ENCODE measurements at regions not wholly inside any gene's neighbourhood (a gene's known extent, or its start where the extent isn't known, plus 50 kb on each side); places are given as distances from the start of the nearest gene placed in this dataset.

GRCh38 chr3:66133853-66134445 lies 86.9 kb upstream of the SLC25A26 start:
- no peaks in the 10 kb centered on the region for H3K9me3 ChIP-seq (ENCODE audit: control insufficient read depth, low read length)
- H3K9ac ChIP-seq (ENCODE audit: extremely low read depth, low read length, poor library complexity, severe bottlenecking), result no peak overlapping the region
- H3K9me3 Mint-ChIP-seq, result peaks cover 12% of the 10 kb centered on the region
- 94 to 100% methylated on average over 6 to 8 of the region's 8 CpGs for WGBS, 2 experiments (ENCODE audit: insufficient coverage in 1 of 2, insufficient read length in 1 of 2)
- H3K27me3 ChIP-seq (ENCODE audit: control insufficient read depth, insufficient read depth, low read length, poor library complexity, severe bottlenecking), result no peaks in the 10 kb centered on the region
- H3K4me1 ChIP-seq (ENCODE audit: control insufficient read depth, insufficient read depth, low read length), result no peaks in the 10 kb centered on the region
- no peaks in the 10 kb centered on the region for H3K36me3 Mint-ChIP-seq (ENCODE audit: low read depth)
- H3K4me1 Mint-ChIP-seq, result peaks cover 9% of the 10 kb centered on the region
- no peak overlapping the region for H3K4me3 Mint-ChIP-seq
- no peak overlapping the region for H3K4me3 ChIP-seq (ENCODE audit: low read length)
- H3K27me3 Mint-ChIP-seq (ENCODE audit: insufficient read depth), result no peaks in the 10 kb centered on the region
- no peaks in the 10 kb centered on the region for H3K36me3 ChIP-seq (ENCODE audit: control insufficient read depth, insufficient read depth, low read length)
- no peak for TF ChIP-seq CTCF (conservative IDR thresholded peaks at IDR 0.05)
- no peak overlapping the region for H3K27ac Mint-ChIP-seq
- no peak for DNase-seq
- H3K27ac ChIP-seq (ENCODE audit: low read depth, low read length), result no peak overlapping the region

GRCh38 chr3:66133050-66133757 lies 87.6 kb upstream of the SLC25A26 start:
- no peak overlapping the region for H3K27ac Mint-ChIP-seq
- no peak overlapping the region for H3K9ac ChIP-seq (ENCODE audit: extremely low read depth, low read length, poor library complexity, severe bottlenecking)
- peaks cover 9% of the 10 kb centered on the region for H3K4me1 Mint-ChIP-seq
- WGBS, 2 experiments (ENCODE audit: insufficient coverage in 1 of 2, insufficient read length in 1 of 2), result 91 to 100% methylated on average over 4 to 6 of the region's 6 CpGs
- H3K27ac ChIP-seq (ENCODE audit: low read depth, low read length), result no peak overlapping the region
- no peak for TF ChIP-seq CTCF (conservative IDR thresholded peaks at IDR 0.05)
- no peaks in the 10 kb centered on the region for H3K36me3 ChIP-seq (ENCODE audit: control insufficient read depth, insufficient read depth, low read length)
- H3K4me1 ChIP-seq (ENCODE audit: control insufficient read depth, insufficient read depth, low read length), result no peaks in the 10 kb centered on the region
- peaks cover 9% of the 10 kb centered on the region for H3K9me3 Mint-ChIP-seq
- no peaks in the 10 kb centered on the region for H3K9me3 ChIP-seq (ENCODE audit: control insufficient read depth, low read length)
- no peak overlapping the region for H3K4me3 Mint-ChIP-seq
- H3K27me3 ChIP-seq (ENCODE audit: control insufficient read depth, insufficient read depth, low read length, poor library complexity, severe bottlenecking), result no peaks in the 10 kb centered on the region
- no peaks in the 10 kb centered on the region for H3K36me3 Mint-ChIP-seq (ENCODE audit: low read depth)
- no peaks in the 10 kb centered on the region for H3K27me3 Mint-ChIP-seq (ENCODE audit: insufficient read depth)
- no peak for DNase-seq
- H3K4me3 ChIP-seq (ENCODE audit: low read length), result no peak overlapping the region

- no peak overlapping the region for H3K4me3 Mint-ChIP-seq
- no peak for TF ChIP-seq CTCF (conservative IDR thresholded peaks at IDR 0.05)
- no peaks in the 10 kb centered on the region for H3K36me3 Mint-ChIP-seq (ENCODE audit: low read depth)
- WGBS, 2 experiments (ENCODE audit: insufficient coverage in 1 of 2, insufficient read length in 1 of 2), result 47% methylated on average over 1 of the region's 1 CpG; no CpG with 5 or more reads in 1 of the 2 experiments
- Histone ChIP-seq H3K9ac (ENCODE audit: extremely low read depth, low read length, poor library complexity, severe bottlenecking) (no peak overlapping the region), H3K27ac (ENCODE audit: low read depth, low read length) (no peak overlapping the region), H3K4me1 (ENCODE audit: control insufficient read depth, insufficient read depth, low read length) (no peaks in the 10 kb centered on the region), H3K27me3 (ENCODE audit: control insufficient read depth, insufficient read depth, low read length, poor library complexity, severe bottlenecking) (no peaks in the 10 kb centered on the region), H3K4me3 (ENCODE audit: low read length) (no peak overlapping the region), H3K36me3 (ENCODE audit: control insufficient read depth, insufficient read depth, low read length) (no peaks in the 10 kb centered on the region), H3K9me3 (ENCODE audit: control insufficient read depth, low read length) (no peaks in the 10 kb centered on the region)
- H3K27me3 Mint-ChIP-seq (ENCODE audit: insufficient read depth), result peaks cover under 1% of the 10 kb centered on the region
- no peaks in the 10 kb centered on the region for H3K9me3 Mint-ChIP-seq
- DNase-seq, result no peak
- H3K4me1 Mint-ChIP-seq, result peaks cover 1% of the 10 kb centered on the region
- no peak overlapping the region for H3K27ac Mint-ChIP-seq
Measured at GRCh38 chr3:66128623-66129022, 89.9 kb upstream of the MAGI1 start.
